ENCODE measurements at regions not wholly inside any gene's neighbourhood (a gene's known extent, or its start where the extent isn't known, plus 50 kb on each side); places are given as distances from the start of the nearest gene placed in this dataset.

- intact Hi-C loops (cut with DNase I) = no loop called here
- Histone ChIP-seq H3K4me3 (no peak overlapping the region), H3K4me1 (no peaks in the 10 kb centered on the region), H3K27me3 (ENCODE audit: insufficient read depth in 3 of 3, low read length in 2 of 3) (no peaks in the 10 kb centered on the region), H3K27ac (no peak overlapping the region), H3K9me3 (no peaks in the 10 kb centered on the region), H3K36me3 (ENCODE audit: insufficient read depth in 1 of 2, low read depth in 1 of 2) (no peaks in the 10 kb centered on the region)
- no peak for ATAC-seq
- WGBS, 3 donors = 90 to 92% (median 92%) methylated on average over 1 of the region's 1 CpG
- no peak for TF ChIP-seq CTCF (IDR thresholded peaks at IDR 0.05)
- no peak for DNase-seq
These were observed 341.3 kb upstream of the THBS1 start for GRCh38 chr15:39239562-39239961.

- H3K27me3 ChIP-seq (ENCODE audit: insufficient read depth in 3 of 3, low read length in 2 of 3) = no peaks in the 10 kb centered on the region
- DNase-seq = no peak
- no peak for TF ChIP-seq CTCF (IDR thresholded peaks at IDR 0.05)
- no peaks in the 10 kb centered on the region for H3K4me1 ChIP-seq
- intact Hi-C loops (cut with DNase I) = no loop called here
- H3K27ac ChIP-seq = no peak overlapping the region
- H3K36me3 ChIP-seq (ENCODE audit: insufficient read depth in 1 of 2, low read depth in 1 of 2) = no peaks in the 10 kb centered on the region
- no peak overlapping the region for H3K4me3 ChIP-seq
- H3K9me3 ChIP-seq = no peaks in the 10 kb centered on the region
- no peak for ATAC-seq
These were observed 338.5 kb upstream of the THBS1 start for GRCh38 chr15:39242345-39242744.

GRCh38 chr15:39243396-39243795 lies 337.5 kb upstream of the THBS1 start:
- no peaks in the 10 kb centered on the region for H3K36me3 ChIP-seq (ENCODE audit: insufficient read depth in 1 of 2, low read depth in 1 of 2)
- H3K27me3 ChIP-seq (ENCODE audit: insufficient read depth in 3 of 3, low read length in 2 of 3) = no peaks in the 10 kb centered on the region
- DNase-seq (no peak), ATAC-seq (no peak)
- H3K4me1 ChIP-seq = no peaks in the 10 kb centered on the region
- intact Hi-C loops (cut with DNase I) = no loop called here
- H3K9me3 ChIP-seq = no peaks in the 10 kb centered on the region
- WGBS, 3 donors = 67 to 83% (median 82%) methylated on average over 1 of the region's 1 CpG
- no peak overlapping the region for H3K27ac ChIP-seq
- H3K4me3 ChIP-seq = no peak overlapping the region
- TF ChIP-seq CTCF (IDR thresholded peaks at IDR 0.05) = no peak

- DNase-seq (no peak), ATAC-seq (no peak)
- WGBS, 3 donors = 80 to 90% (median 81%) methylated on average over 1 of the region's 1 CpG
- Histone ChIP-seq H3K4me1 (no peaks in the 10 kb centered on the region), H3K27ac (no peak overlapping the region), H3K9me3 (no peaks in the 10 kb centered on the region), H3K36me3 (ENCODE audit: insufficient read depth in 1 of 2, low read depth in 1 of 2) (no peaks in the 10 kb centered on the region), H3K27me3 (ENCODE audit: insufficient read depth in 3 of 3, low read length in 2 of 3) (no peaks in the 10 kb centered on the region), H3K4me3 (no peak overlapping the region)
- intact Hi-C loops (cut with DNase I) = no loop called here
- no peak for TF ChIP-seq CTCF (IDR thresholded peaks at IDR 0.05)
These were observed 336.1 kb upstream of the THBS1 start for GRCh38 chr15:39244776-39245175.

- 95 to 97% (median 96%) methylated on average over 1 of the region's 1 CpG for WGBS, 3 donors
- Histone ChIP-seq H3K27ac (no peak overlapping the region), H3K27me3 (ENCODE audit: insufficient read depth in 3 of 3, low read length in 2 of 3) (no peaks in the 10 kb centered on the region), H3K36me3 (ENCODE audit: insufficient read depth in 1 of 2, low read depth in 1 of 2) (no peaks in the 10 kb centered on the region), H3K4me3 (no peak overlapping the region), H3K9me3 (no peaks in the 10 kb centered on the region), H3K4me1 (no peaks in the 10 kb centered on the region)
- intact Hi-C loops (cut with DNase I) = no loop called here
- ATAC-seq (no peak), DNase-seq (no peak)
- TF ChIP-seq CTCF (IDR thresholded peaks at IDR 0.05) = no peak
These were observed 334.4 kb upstream of the THBS1 start for GRCh38 chr15:39246523-39246922.
